GM23338 (cell line): ENCODE measurements at regions not wholly inside any gene's neighbourhood (a gene's known extent, or its start where the extent isn't known, plus 50 kb on each side); places are given as distances from the start of the nearest gene placed in this dataset.

Experiments
- ATAC-seq: fragments of 200-7000 bp; cut with Tn5 transposase; 3 replicates; pipeline ENCODE4 v1.9.1; 2020
- DNase-seq: peaks from one replicate; pipeline ENCODE4 v3.0.0-alpha.2; 2015; ENCODE audit warnings: low spot score
- H2AFZ ChIP-seq: fragments of 200-600 bp; sonication (generic); 2 replicates; pipeline ENCODE4 v1.8.0; 2016; ENCODE audit warnings: antibody characterized with exemption, mild to moderate bottlenecking, moderate library complexity
- H3F3A ChIP-seq: fragments of 200-600 bp; sonication (generic); replicated peaks from 2 replicates; pipeline ENCODE4 v1.8.0; 2017; ENCODE audit warnings: antibody characterized with exemption, mixed run types, low read depth
- H3K27ac ChIP-seq: fragments of 200-600 bp; sonication (generic); 2 replicates; pipeline ENCODE4 v1.6.1; 2016; ENCODE audit warnings: low read depth
- H3K27me3 ChIP-seq: fragments of 200-600 bp; sonication (generic); 2 replicates; pipeline ENCODE4 v1.8.0; 2016; ENCODE audit warnings: mild to moderate bottlenecking, mixed run types, moderate library complexity; ENCODE audit not compliant: insufficient read depth
- H3K36me3 ChIP-seq: fragments of 200-600 bp; sonication (generic); 2 replicates; pipeline ENCODE4 v1.8.0; 2016; ENCODE audit warnings: mild to moderate bottlenecking; ENCODE audit not compliant: insufficient read depth
- H3K4me1 ChIP-seq: fragments of 200-600 bp; sonication (generic); 2 replicates; pipeline ENCODE4 v1.8.0; 2016; ENCODE audit warnings: mild to moderate bottlenecking, moderate library complexity; ENCODE audit not compliant: insufficient read depth
- H3K4me2 ChIP-seq: fragments of 200-600 bp; sonication (generic); 2 replicates; pipeline ENCODE4 v1.7.1; 2017; ENCODE audit warnings: mixed run types
- H3K4me3 ChIP-seq: fragments of 200-600 bp; sonication (generic); 2 replicates; pipeline ENCODE4 v1.6.1; 2016; ENCODE audit warnings: mixed run types
- H3K79me2 ChIP-seq: fragments of 200-600 bp; sonication (generic); replicated peaks from 2 replicates; pipeline ENCODE4 v1.8.0; 2017; ENCODE audit warnings: mild to moderate bottlenecking; ENCODE audit not compliant: insufficient read depth
- H3K9me2 ChIP-seq: fragments of 200-600 bp; sonication (generic); 2 replicates; pipeline ENCODE4 v1.8.0; 2017; ENCODE audit not compliant: insufficient read depth
- H4K20me1 ChIP-seq: fragments of 200-600 bp; sonication (generic); replicated peaks from 2 replicates; pipeline ENCODE4 v1.8.0; 2017; ENCODE audit warnings: mild to moderate bottlenecking; ENCODE audit not compliant: insufficient read depth
- H3K27ac Mint-ChIP-seq: 2 replicates; pipeline ENCODE4 v1.8.0; 2020; ENCODE audit warnings: inconsistent platforms, mild to moderate bottlenecking, moderate library complexity, mixed read lengths
- H3K27me3 Mint-ChIP-seq: 3 replicates; pipeline ENCODE4 v1.8.0; 2022; ENCODE audit warnings: low read depth, mild to moderate bottlenecking, moderate library complexity, mixed read lengths, inconsistent platforms; ENCODE audit not compliant: insufficient read depth, poor library complexity
- H3K36me3 Mint-ChIP-seq: 3 replicates; pipeline ENCODE4 v1.8.0; 2021; ENCODE audit warnings: low read depth, mild to moderate bottlenecking, inconsistent platforms, moderate library complexity, mixed read lengths
- H3K4me1 Mint-ChIP-seq: 3 replicates; pipeline ENCODE4 v1.8.0; 2020; ENCODE audit warnings: mild to moderate bottlenecking, inconsistent platforms, mixed read lengths
- H3K4me3 Mint-ChIP-seq: 3 replicates; pipeline ENCODE4 v1.8.0; 2021; ENCODE audit warnings: moderate library complexity, mild to moderate bottlenecking, inconsistent platforms, mixed read lengths
- H3K9me3 Mint-ChIP-seq: 3 replicates; pipeline ENCODE4 v1.8.0; 2020; ENCODE audit warnings: moderate library complexity, mild to moderate bottlenecking, inconsistent platforms, mixed read lengths
- CREB1 ChIP-seq: fragments of 250-450 bp; sonication (Bioruptor Pico); IDR thresholded peaks from 2 replicates; pipeline ENCODE4 v1.5.0; 2020; ENCODE audit warnings: low read depth, mild to moderate bottlenecking, moderate library complexity
- CTCF ChIP-seq, 2 experiments: fragments of 200-600 bp in 1 of 2; sonication (generic) in 1 of 2; conservative IDR thresholded peaks; 2 replicates each; pipeline versions ENCODE4 v1.5.1 to v1.6.1; 2016 to 2017; ENCODE audit warnings: antibody characterized with exemption in 2 of 2, low read depth in 2 of 2, mild to moderate bottlenecking in 2 of 2, moderate library complexity in 1 of 2
- NANOG ChIP-seq: IDR thresholded peaks from 2 replicates; pipeline ENCODE4 v1.6.1; 2016; ENCODE audit warnings: antibody characterized with exemption, borderline replicate concordance
- POLR2AphosphoS5 ChIP-seq: IDR thresholded peaks from 2 replicates; pipeline ENCODE4 v1.6.1; 2016; ENCODE audit warnings: antibody characterized with exemption, low read depth
- REST ChIP-seq: IDR thresholded peaks from one replicate; pipeline ENCODE4 v1.6.1; 2018; ENCODE audit warnings: antibody characterized with exemption; ENCODE audit not compliant: unreplicated experiment
- STAT1 ChIP-seq: IDR thresholded peaks from one replicate; pipeline ENCODE4 v1.6.1; 2016; ENCODE audit warnings: antibody characterized with exemption; ENCODE audit not compliant: unreplicated experiment
- ZNF114 ChIP-seq: fragments of 250-450 bp; sonication (Bioruptor Pico); IDR thresholded peaks from 2 replicates; pipeline ENCODE4 v1.5.0; 2020; ENCODE audit warnings: mild to moderate bottlenecking, moderate library complexity
- ZNF331 ChIP-seq: fragments of 250-450 bp; sonication (Bioruptor Pico); IDR thresholded peaks from 2 replicates; pipeline ENCODE4 v1.5.0; 2020; ENCODE audit warnings: low read depth, mild to moderate bottlenecking, moderate library complexity

GRCh38 chr5:167713896-167714295 is 577.5 kb upstream of the WWC1 start (continued):
- TF ChIP-seq REST, result no peak
- TF ChIP-seq CTCF (conservative IDR thresholded peaks at IDR 0.05; ENCODE audit: low read depth in 2 of 2), result no peak
- TF ChIP-seq NANOG, result no peak
- no peak for TF ChIP-seq CREB1 (CRISPR knock-in tag)
- TF ChIP-seq ZNF331 (CRISPR knock-in tag), result no peak
- TF ChIP-seq STAT1, result no peak
- TF ChIP-seq POLR2AphosphoS5, result no peak

GRCh38 chr5:167716126-167716775 is 575.2 kb upstream of the WWC1 start:
- no peaks in the 10 kb centered on the region for H3K36me3 Mint-ChIP-seq
- no peaks in the 10 kb centered on the region for H4K20me1 ChIP-seq
- no peaks in the 10 kb centered on the region for H3K27me3 Mint-ChIP-seq
- peaks cover 13% of the 10 kb centered on the region for H3K4me1 Mint-ChIP-seq
- H3K4me2 ChIP-seq, result no peak overlapping the region
- no peak overlapping the region for H3K4me3 ChIP-seq
- no peaks in the 10 kb centered on the region for H3K9me2 ChIP-seq
- no peaks in the 10 kb centered on the region for H3F3A ChIP-seq
- no peak for ATAC-seq
- H3K27ac Mint-ChIP-seq, result no peak overlapping the region
- H3K4me1 ChIP-seq, result peaks cover 10% of the 10 kb centered on the region
- H3K9me3 Mint-ChIP-seq, result no peaks in the 10 kb centered on the region
- H2AFZ ChIP-seq, result no peak overlapping the region
- no peaks in the 10 kb centered on the region for H3K27me3 ChIP-seq
- H3K79me2 ChIP-seq, result no peaks in the 10 kb centered on the region
- H3K36me3 ChIP-seq, result no peaks in the 10 kb centered on the region
- DNase-seq, result no peak
- no peak for TF ChIP-seq ZNF331 (CRISPR knock-in tag)
- no peak for TF ChIP-seq NANOG
- no peak for TF ChIP-seq CTCF (conservative IDR thresholded peaks at IDR 0.05; ENCODE audit: low read depth in 2 of 2)
- no peak for TF ChIP-seq ZNF114 (CRISPR knock-in tag)
- no peak for TF ChIP-seq REST
- no peak overlapping the region for H3K27ac ChIP-seq
- no peak overlapping the region for H3K4me3 Mint-ChIP-seq
